OCI-LY7 (cell line): ENCODE measurements at regions not wholly inside any gene's neighbourhood (a gene's known extent, or its start where the extent isn't known, plus 50 kb on each side); places are given as distances from the start of the nearest gene placed in this dataset.

Experiments
- BruUV-seq: library from RNA; stranded (reverse); fragments of 400-500 nt; replicated peaks from 2 replicates; lab custom pipeline; 2021; lab: Mats Ljungman, UMichigan
- CTCF ChIA-PET: fragments of 300-600 bp; sonication (Branson Sonifier 250); formaldehyde crosslinking; loops from one replicate; lab custom pipeline; 2022; ENCODE audit warnings: antibody characterized with exemption; ENCODE audit not compliant: unreplicated experiment; lab: Charles Lee
- POLR2A ChIA-PET: fragments of 300-600 bp; sonication (Branson Sonifier 250); formaldehyde crosslinking; loops from one replicate; lab custom pipeline; 2022; ENCODE audit warnings: antibody characterized with exemption; lab: Charles Lee
- DNase-seq: peaks from one replicate; pipeline ENCODE4 v3.0.0-alpha.2; 2015; ENCODE audit warnings: low spot score
- H2AFZ ChIP-seq: fragments of 200-600 bp; sonication (generic), shearing (Covaris generic); 2 replicates; pipeline ENCODE4 v1.6.1; 2014; ENCODE audit warnings: mild to moderate bottlenecking, antibody characterized with exemption, low read length, moderate library complexity
- H3K27ac ChIP-seq: fragments of 200-600 bp; sonication (generic); 2 replicates; pipeline ENCODE4 v1.5.1; 2014; ENCODE audit warnings: mixed run types, low read depth, mild to moderate bottlenecking, moderate library complexity, low read length, inconsistent platforms; ENCODE audit not compliant: poor library complexity, severe bottlenecking
- H3K36me3 ChIP-seq: fragments of 200-600 bp; sonication (generic); 2 replicates; pipeline ENCODE4 v1.6.1; 2014; ENCODE audit warnings: mild to moderate bottlenecking, antibody characterized with exemption, low read length, moderate library complexity, mixed read lengths; ENCODE audit not compliant: insufficient read depth
- H3K4me1 ChIP-seq: fragments of 200-600 bp; sonication (generic); 2 replicates; pipeline ENCODE4 v1.5.1; 2014; ENCODE audit warnings: mild to moderate bottlenecking, low read length; ENCODE audit not compliant: insufficient read depth, poor library complexity, severe bottlenecking
- H3K4me2 ChIP-seq: fragments of 200-600 bp; sonication (generic); 2 replicates; pipeline ENCODE4 v1.6.1; 2014; ENCODE audit warnings: mild to moderate bottlenecking, low read length
- H3K4me3 ChIP-seq: fragments of 200-600 bp; sonication (generic); 2 replicates; pipeline ENCODE4 v1.5.1; 2014; ENCODE audit warnings: mild to moderate bottlenecking, low read depth, low read length; ENCODE audit not compliant: poor library complexity, severe bottlenecking
- H3K79me2 ChIP-seq: fragments of 200-600 bp; sonication (generic); 2 replicates; pipeline ENCODE4 v1.6.1; 2016; ENCODE audit warnings: low read depth, mild to moderate bottlenecking, low read length, moderate library complexity, mixed read lengths; ENCODE audit not compliant: insufficient read depth
- H3K9me2 ChIP-seq: fragments of 200-600 bp; sonication (generic); 2 replicates; pipeline ENCODE4 v1.6.1; 2016; ENCODE audit warnings: mild to moderate bottlenecking, low read length, mixed read lengths; ENCODE audit not compliant: insufficient read depth
- H3K9me3 ChIP-seq: fragments of 200-600 bp; sonication (generic); 2 replicates; pipeline ENCODE4 v1.6.1; 2014; ENCODE audit warnings: mild to moderate bottlenecking, mixed run types, low read length, mixed read lengths
- H4K20me1 ChIP-seq: fragments of 200-600 bp; sonication (generic); 2 replicates; pipeline ENCODE4 v1.6.1; 2014; ENCODE audit warnings: mild to moderate bottlenecking, antibody characterized with exemption, low read length, moderate library complexity, mixed read lengths; ENCODE audit not compliant: insufficient read depth
- CTCF ChIP-seq: fragments of 200-600 bp; sonication (generic); conservative IDR thresholded peaks from 2 replicates; pipeline ENCODE4 v1.5.1; 2014; ENCODE audit warnings: mild to moderate bottlenecking, antibody characterized with exemption, low read length, moderate library complexity, mixed read lengths
- EZH2phosphoT487 ChIP-seq: fragments of 200-600 bp; sonication (generic); IDR thresholded peaks from 2 replicates; pipeline ENCODE4 v1.6.1; 2018; ENCODE audit warnings: low read depth, borderline replicate concordance, mild to moderate bottlenecking, mixed run types, antibody characterized with exemption, low read length, moderate library complexity, mixed read lengths
- intact Hi-C: fragments of 100-400 bp; cut with micrococcal nuclease; formaldehyde crosslinking; loops from one replicate; pipeline ENCODE4 v1.10.0; 2022; ENCODE audit not compliant: unreplicated experiment

GRCh38 chr6:112990971-112991370 lies 643.8 kb downstream of the RFPL4B start:
- Histone ChIP-seq H3K9me3 (no peaks in the 10 kb centered on the region), H3K4me1 (no peaks in the 10 kb centered on the region), H3K36me3 (no peaks in the 10 kb centered on the region), H3K4me2 (no peak overlapping the region), H3K4me3 (no peak overlapping the region), H2AFZ (no peak overlapping the region), H4K20me1 (no peaks in the 10 kb centered on the region), H3K27ac (no peak overlapping the region), H3K9me2 (no peaks in the 10 kb centered on the region), H3K79me2 (no peaks in the 10 kb centered on the region)
- TF ChIP-seq CTCF (no peak), EZH2phosphoT487 (no peak)
- no TSS peak for BruUV-seq
- ChIA-PET POLR2A (no interaction called here), CTCF (no interaction called here)
- no peak for DNase-seq
- intact Hi-C loops: no loop called here

- intact Hi-C loops: no loop called here
- no peak overlapping the region for H2AFZ ChIP-seq
- no peak overlapping the region for H3K4me2 ChIP-seq
- TF ChIP-seq EZH2phosphoT487 (no peak), CTCF (no peak)
- BruUV-seq: no TSS peak
- H3K27ac ChIP-seq: no peak overlapping the region
- no peaks in the 10 kb centered on the region for H3K4me1 ChIP-seq
- H3K9me3 ChIP-seq: no peaks in the 10 kb centered on the region
- no peaks in the 10 kb centered on the region for H4K20me1 ChIP-seq
- no peak for DNase-seq
- H3K79me2 ChIP-seq: no peaks in the 10 kb centered on the region
- no peak overlapping the region for H3K4me3 ChIP-seq
- CTCF ChIA-PET: no interaction called here
- POLR2A ChIA-PET: no interaction called here
- no peaks in the 10 kb centered on the region for H3K9me2 ChIP-seq
- H3K36me3 ChIP-seq: no peaks in the 10 kb centered on the region
Measured at GRCh38 chr6:112991912-112992311, 644.8 kb downstream of the RFPL4B start.

- TF ChIP-seq EZH2phosphoT487 (no peak), CTCF (no peak)
- ChIA-PET CTCF (no interaction called here), POLR2A (interaction anchor here (0.7 kb wide), 1 partner anchor 14 kb away, joined by 3 read pairs; no protein-coding TSS in a partner anchor)
- no peaks in the 10 kb centered on the region for H3K4me1 ChIP-seq
- no peaks in the 10 kb centered on the region for H3K9me3 ChIP-seq
- no peaks in the 10 kb centered on the region for H4K20me1 ChIP-seq
- no peak overlapping the region for H3K4me3 ChIP-seq
- DNase-seq: no peak
- H3K27ac ChIP-seq: no peak overlapping the region
- intact Hi-C loops: no loop called here
- H2AFZ ChIP-seq: no peak overlapping the region
- H3K36me3 ChIP-seq: no peaks in the 10 kb centered on the region
- no peaks in the 10 kb centered on the region for H3K9me2 ChIP-seq
- no peaks in the 10 kb centered on the region for H3K79me2 ChIP-seq
- BruUV-seq: no TSS peak
- no peak overlapping the region for H3K4me2 ChIP-seq
Measured at GRCh38 chr6:112997421-112998085, 650.4 kb downstream of the RFPL4B start.
